Fibroblast of upper back skin (primary cell): ENCODE measurements at regions not wholly inside any gene's neighbourhood (a gene's known extent, or its start where the extent isn't known, plus 50 kb on each side); places are given as distances from the start of the nearest gene placed in this dataset.
"Not testable (repeated sequence)": the region's sequence is repeated elsewhere in the genome, so short reads cannot be mapped to it uniquely, and the experiment has no call there.

Experiments used
- DNase-seq: peaks from one replicate; pipeline ENCODE4 v3.0.0-alpha.2; 2013

DNA sequence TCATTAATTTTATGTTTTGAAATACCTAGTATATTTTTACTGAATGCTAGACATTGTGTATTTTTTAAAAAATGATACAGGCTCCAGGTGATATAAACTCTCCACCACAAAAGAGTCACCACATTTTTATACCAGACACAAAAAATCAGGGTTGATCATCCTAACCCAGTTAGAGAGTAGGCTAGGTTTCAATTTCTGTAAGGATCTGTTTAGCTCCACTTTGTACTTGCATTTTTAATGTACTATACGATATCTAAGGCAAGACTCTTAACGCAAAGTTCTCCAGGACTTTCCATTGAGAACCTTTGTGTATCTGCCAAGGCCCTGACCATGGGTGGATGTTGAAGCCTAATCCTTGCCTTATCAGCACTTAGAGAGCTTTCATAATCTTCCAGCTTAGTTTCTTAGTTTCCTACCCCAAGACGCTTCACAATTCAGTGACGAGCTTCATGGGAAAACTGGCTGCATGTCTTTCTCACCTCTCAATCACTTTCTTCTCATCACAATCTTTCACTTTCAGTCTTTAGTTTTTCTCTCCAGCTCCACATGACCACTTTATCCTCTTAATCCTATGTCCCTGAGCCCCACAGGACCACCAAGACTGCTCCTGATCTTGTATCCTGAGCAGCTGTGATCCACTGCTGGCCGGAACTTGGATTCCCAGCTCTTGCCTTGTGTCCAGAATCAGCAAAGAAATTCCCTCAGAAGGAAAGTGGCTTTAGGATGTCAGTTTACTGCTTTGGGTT, 635.8 kb downstream of the RNF144A start:
- no peak for DNase-seq

DNA sequence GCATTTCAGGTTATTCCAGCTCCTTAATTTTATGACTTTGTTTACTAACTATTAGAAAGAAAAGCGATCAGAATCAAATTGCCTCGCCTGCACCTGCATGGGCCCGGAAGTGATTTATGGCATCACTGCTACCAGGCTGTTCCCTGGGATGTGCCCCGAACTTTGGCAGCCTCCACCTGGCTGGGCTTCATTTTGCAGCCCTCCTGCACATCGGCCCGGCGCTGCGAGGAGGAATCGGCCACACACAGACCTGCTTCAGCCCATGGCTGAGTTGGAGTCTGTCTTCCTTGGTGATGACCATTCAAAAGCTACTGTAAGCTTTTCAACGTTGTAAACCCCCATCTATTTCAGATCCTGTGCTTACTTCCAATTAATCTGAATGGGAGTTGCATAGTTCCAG, 638.0 kb downstream of the RNF144A start:
- no peak for DNase-seq

DNA sequence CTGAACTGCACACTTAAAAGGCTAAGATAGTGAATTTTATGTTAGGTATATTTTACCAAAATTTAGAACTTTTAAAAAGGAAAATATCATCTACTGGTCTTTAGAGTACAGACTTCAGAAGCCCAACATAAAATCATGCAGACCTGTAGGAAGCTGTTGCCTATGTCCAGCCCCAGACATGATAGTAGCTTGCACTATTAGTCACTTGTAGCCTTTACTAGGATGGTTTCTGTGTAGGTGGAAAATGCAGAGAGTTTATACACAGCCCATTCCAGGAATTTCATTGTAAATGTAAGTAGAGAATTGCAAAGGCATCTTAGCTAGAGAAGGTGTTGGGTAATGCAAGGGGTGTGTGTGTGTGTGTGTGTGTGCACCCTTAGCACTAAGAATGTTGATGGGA, 640.2 kb downstream of the RNF144A start:
- DNase-seq = no peak

DNA sequence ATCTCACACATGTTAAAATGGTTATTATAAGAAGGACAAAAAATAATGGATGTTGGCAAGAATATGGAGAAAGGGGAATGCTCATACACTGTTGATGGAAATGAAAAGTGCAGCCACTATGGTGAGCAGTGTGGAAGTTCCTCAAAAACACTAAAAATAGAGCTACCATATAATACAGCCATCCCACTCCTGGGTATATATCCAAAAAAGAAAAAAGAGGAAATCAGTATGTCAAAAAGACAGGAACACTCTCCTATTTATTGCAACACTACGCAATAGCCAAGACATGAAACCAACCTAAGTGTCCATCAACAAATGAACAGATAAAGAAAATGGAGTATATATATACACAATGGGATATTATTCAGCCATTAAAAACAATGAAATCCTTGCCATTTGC, 642.6 kb downstream of the RNF144A start:
- no peak for DNase-seq

DNA sequence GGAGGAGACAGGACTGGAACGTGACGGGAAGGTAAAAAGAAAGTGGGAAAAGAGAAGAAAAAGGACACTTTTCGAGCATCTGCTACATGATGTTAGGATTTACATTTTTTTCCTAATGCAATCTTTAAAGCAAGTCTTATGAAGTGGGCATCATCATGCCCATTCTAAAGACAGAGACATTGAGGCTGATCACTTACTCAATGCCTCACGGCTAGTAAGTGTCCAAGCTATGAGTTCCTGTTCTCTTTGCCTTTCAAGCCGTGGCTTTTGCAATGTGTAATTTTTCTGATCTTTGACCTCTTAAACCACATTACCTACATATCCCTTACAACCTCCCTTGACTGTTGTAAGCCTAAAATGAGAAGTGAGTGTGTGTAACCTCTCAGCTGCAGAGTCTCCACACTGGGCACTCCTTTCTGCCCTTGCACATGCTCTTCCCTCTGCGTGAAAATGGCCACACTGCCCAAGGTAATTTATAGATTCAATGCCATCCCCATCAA, 649.2 kb downstream of the RNF144A start:
- DNase-seq = no peak

DNA sequence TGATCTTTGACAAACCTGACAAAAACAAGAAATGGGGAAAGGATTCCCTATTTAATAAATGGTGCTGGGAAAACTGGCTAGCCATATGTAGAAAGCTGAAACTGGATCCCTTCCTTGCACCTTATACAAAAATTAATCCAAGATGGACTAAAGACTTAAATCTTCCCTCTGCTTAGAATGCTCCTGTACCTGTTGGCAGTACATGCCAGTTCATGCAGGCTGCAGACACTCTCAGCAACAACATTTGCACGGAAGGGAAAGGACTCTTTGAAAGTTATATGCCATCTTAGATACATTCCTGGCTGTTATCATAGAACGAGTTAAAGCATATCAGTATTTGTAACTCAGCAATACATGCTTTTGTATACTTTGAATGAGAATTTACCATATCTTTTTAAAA, 649.9 kb downstream of the RNF144A start:
- not testable (repeated sequence) for DNase-seq

DNA sequence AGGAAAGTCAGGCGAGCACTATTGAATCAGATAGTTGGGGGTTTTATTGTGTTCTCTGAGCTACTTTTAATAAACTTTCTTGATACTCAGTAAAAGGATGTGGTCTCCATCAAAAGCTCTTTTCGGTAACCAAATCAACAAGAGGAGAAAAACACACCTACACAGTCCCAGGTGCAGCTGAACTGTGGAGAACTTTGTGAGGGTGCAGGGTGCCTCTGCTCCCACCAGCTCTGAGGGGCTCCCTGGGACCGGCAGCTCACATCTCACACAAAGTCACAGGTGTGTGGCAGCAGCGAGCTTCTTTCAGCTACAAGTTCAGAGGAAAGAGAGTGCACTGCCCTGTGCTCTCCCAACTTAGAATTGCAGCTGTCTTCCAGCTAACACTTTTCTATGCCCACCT, 650.4 kb downstream of the RNF144A start:
- DNase-seq = no peak

DNA sequence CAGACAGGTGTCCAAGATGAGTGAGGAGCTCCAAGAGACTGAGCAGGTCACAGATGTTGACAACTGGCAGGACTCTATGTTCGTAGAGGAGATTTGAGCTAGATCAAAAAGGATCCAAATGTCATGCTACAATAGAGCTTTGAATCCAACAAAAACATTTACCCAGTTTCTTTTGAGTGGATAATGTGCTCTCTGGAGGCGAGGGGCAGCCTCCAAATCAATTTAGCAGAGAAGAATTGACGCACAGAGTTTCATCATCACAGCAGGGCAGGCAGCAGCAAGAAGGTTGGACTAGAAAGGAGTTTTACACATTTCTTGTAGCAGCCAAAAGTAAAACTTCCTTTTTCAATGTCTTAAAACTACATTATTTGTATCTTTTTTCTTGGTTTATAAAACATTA, 653.0 kb downstream of the RNF144A start:
- no peak for DNase-seq

DNA sequence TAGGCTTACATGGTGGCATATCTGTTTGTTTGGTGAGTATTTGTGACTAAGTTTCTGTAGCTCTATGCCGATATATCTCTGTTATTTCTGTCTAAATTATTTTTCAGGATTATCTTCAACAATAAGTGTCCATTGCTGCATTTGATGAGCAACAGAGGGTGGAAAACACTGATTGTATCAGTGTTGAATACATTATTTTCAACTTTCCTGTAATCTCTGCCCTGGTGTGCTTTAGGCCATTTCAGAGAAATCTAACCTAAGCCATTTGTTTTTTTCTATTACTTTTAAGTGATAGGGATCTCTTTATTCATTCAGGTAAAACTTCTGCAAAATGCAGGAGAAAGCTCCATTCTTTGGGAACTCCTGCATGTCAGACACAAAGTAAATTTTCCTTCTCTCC, 654.5 kb downstream of the RNF144A start:
- no peak for DNase-seq

DNA sequence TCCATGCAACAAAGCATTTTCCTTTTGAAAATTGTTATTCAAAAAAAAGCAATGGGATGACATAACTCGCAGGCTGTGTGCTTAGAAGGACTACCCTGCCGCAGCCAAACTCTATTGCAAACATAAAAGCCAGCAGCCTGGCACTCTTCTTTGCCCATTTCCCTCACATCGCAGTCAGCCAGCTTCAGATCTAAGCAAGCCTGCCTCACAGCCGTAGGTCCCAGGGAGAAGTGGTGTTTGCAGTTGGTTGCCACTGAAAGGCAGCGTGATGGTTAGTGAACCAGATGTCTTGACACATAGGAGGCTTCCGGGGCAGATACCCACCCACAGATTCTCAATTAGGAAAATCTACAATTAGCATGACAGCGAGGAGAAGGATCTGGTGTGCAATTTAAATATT, 655.2 kb downstream of the RNF144A start:
- no peak for DNase-seq

DNA sequence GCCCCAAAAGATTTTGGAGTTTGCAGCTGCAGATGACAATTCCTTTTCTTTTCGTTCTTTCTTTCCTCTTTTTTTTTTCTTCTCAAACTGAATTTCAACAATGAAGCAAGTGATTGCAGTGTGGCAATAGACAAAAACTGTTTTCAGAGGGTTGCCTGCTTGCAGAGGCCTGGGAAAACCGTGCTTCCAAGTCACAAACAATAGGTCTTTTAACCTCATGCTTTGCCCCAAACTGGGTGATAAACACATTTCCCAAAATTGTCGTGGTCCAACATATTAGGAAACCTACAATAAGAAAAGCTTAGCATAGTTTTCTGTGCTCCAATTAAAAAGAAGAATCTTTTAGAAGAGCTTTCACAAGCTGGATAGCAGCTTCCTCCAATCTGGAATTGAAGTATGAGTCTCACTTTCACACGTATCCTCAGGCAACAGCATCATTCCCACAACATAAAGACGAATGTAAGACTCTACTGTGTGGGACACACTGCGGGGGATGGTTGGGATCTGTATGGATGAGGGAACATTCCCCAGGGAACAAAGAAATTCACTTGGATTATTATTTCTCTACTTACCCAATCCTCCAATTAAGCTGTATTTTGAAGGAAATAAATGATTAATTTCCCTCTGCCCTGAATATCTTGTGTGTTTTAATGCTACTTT, 656.1 kb downstream of the RNF144A start:
- no peak for DNase-seq

DNA sequence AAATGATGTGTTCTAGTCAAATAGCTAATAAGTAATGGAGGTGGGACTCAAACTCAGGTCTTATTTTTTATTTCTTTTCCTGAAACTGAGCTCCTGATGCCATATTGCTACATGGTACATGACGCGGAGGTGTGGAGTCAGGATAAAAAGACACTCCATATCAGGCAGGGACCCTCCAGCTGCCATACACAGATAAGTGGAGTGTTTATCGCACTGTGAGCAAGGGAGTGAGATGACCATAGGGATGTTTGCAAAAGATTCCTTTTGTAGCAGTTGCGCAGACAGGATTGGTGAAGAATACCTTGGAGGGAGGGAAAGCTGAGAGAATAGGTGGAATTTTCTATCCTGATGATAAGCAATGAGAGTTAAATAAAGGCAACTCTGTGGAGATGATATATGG, 657.2 kb downstream of the RNF144A start:
- DNase-seq = no peak

DNA sequence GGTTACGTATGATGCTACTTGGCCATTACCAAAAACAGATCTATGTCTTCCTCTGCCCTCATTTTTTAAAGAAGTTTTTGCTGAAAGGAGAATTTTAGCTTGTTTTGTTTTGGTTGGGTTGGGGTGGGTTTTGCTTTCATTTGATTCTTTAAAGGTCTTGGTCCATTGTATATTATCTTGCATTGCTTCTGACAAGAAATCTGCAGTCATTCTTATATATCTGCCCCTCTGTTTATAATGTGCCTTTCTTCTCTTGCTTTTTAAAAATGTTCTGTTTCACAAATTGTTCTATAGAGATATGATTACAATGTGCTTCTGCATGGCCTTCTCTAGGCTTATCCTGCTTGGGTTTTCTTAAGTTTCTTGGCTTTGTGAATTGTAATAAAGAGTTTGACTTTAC, 660.6 kb downstream of the RNF144A start:
- no peak for DNase-seq

DNA sequence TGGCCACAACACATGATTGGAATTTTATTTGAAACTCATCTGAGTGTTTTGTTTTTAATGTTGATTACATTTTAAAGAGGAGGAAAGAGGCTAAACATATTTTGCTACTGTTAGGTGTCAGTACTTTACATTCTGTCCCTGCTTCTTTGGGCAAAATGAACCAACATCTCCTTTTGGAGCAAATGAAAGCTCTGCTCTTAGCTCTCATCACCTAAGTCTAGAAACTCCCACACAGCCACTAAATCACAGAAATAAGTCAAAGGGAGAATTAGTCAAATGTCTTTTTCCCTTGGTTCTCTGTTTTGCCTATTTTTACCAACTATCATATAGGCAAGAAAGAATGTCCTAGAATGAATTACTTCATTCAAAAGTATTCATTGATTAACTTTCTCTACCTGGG, 666.8 kb downstream of the RNF144A start:
- no peak for DNase-seq

DNA sequence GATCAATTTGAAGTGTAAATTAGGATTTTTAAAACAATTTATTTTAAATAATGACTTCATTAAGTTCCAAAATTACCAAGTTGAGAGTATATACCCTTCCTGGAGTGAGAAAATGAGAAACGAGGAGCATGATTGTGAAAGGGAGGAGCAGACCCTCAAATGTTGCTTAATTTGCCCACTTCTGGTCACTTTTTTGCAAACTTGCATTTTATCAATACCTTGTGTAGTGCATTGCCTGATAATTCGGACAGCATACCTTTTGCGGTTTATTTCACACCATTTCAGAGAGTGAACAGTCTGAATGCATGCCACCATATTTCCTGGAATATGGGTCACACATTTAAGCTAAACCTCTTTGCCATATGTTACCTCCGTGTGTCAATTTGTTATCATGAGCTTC, 669.7 kb downstream of the RNF144A start:
- no peak for DNase-seq

DNA sequence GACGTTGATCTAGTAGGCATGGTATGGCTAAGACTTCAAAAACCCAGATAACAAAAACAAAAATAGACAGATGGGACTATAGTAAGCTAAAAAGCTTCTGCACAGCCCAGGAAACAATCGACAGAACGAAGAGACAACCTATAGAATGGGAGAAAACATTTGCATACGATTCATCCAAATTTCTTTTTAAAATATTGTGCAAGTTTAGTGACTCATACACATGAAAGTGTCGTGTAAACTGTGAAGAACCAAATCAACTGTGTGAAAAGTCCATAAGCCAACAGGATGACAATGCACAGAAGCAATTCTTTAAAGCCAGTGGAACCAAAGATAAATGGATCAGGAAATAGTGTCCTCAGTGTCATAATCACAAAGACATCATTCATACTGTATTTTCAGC, 671.1 kb downstream of the RNF144A start:
- DNase-seq = peak; percentile 21

DNA sequence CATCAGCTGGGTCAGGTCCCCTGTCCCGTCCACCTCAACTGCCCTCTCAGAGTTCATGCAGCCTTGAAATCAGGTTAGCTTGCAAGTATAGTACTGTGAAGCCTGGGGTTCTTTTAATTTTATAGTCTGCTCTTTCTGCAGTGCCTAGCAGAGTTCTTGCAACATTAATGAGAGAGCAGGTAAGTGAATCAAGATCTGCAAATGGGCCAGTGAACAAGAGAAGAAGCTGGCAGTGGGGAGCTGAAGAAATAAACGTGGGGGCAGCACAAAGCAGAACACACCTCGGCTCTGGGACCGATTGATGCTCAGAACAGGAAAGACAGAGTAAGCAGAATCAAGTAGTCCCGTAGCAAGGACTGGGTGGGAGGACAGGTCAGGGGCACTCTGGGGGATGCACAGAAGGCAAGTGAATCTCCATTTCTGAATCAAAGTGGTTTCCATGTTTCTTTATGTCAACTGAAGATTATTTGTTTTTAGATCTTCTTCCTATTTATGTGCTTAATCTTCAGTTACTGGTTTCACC, 675.5 kb downstream of the RNF144A start:
- no peak for DNase-seq

DNA sequence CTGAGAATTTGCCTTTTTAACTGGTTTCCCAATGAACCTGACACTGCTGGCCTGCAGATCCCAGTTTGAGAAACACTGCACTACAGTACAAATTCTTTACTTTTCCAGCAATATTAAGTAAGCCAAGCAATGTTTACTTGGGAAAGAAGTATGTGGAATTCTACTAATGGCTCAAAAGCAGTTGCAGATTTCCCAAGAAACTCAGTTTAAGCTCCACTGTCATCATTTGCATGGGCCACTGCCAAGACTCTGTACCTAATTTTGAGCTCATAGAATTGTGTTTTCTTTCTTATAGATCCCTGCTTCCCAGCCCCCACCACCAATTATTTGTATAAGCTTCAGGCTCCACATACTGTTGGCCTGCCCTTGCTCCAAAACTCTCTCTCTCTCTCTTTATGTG, 676.1 kb downstream of the RNF144A start:
- peak; percentile 33 for DNase-seq

DNA sequence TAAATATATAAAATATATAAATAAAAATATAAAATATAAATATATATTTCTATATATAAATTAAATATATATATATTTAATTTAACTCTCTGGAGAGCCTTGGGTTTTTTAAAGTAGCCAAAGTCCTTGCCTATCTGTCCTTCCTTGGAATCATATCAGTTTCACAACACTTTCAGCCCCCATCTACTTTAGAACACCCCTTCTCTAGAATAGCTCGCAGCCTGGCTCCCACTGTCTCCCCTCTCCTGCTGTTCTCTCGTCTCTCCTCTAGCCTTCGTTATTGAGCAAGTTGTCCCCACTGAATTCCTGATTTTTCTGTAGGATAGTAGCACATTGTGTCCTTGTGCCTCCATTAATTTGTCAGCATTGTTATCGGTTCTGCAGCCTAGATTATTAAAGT, 677.0 kb downstream of the RNF144A start:
- no peak for DNase-seq

DNA sequence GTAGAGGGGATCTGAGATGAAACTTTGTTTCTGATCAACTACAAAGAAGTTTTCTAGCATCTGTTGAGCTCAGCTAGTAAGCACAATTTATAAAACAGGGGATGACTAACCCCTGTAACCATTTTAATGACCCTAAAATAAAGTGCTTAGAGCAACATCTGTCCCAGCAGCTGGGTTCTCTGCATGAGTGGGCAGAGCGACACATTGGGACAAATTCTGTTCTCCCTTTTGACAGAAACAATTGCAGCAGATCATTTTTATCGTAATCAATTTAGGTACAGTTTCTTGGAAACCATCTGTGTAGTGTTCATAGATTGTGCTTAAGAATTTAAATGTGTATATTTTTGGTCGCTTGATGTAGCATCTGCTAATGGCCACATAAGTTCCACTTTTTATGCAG, 678.0 kb downstream of the RNF144A start:
- DNase-seq = no peak

DNA sequence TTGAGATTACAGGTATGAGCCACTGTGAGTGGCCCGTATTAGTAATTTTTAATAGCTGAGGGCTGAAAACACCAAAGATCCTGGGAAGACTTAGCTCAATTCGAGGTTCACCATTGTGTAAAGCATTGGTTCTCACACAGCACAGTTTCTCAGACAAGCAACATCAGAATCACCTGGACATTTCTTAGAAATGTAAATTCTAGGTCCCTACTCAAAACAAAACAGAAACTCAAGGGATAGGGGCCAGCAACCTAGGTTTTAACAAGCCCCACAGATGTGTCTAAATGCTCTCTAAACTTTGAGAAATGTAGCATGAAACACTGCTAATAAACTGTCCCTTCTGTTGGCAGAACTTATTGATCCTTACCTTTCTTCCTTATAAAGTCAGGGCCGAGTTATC, 681.2 kb downstream of the RNF144A start:
- no peak for DNase-seq

DNA sequence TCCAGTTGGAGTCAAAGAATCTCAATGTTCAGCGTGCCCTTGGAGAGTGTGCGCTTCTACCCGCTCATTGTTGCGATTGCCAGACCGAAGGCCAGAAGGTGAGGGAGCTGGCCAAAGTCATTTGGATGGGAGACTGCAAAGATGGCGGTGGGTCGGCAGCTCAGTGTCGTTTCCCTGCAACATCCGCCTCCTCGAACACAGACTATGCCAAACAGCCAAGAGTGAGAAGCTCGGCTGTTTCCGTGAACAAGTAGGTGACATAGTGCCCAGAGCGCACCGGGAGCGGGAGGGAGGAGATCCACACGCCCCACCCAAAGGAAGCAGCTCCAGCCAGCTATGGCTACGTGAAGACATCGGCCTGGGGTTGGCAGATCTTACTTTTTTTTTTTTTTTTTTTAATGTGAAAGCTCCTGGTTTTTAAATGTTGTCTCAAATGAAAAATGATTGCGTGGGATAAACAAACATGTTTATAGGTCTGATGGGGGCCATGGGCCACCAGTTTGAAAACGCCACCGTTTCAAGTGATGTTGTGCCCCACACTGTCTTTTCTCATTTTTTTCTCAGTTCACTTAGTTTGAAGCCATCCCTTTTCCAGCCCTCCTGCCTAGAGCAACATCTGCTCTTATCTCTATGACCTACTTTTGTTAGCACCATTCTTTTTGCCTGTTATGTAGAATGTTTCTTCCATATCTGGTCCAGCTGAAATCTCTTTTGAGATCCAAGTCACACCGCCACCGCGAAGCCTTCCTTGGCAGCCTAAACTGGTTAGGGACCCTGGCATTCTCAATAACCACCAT, 682.4 kb downstream of the RNF144A start:
- no peak for DNase-seq

DNA sequence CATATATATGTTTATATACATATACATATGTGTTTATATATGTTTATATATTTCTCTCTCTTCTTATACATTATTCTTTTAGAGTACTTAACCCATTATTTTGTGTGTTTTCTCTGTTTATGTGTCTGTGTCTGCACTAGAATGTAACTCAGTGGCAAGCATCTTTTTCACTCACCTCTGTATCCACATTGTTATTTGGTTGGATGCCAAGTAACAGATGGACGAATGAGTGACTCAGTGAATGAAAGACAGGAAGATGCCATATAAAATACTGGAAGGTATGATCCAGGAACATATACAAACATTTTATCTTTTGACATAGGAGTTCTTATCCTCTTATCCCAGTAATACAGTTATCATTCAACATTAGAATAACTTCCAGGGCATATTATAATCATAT, 684.8 kb downstream of the RNF144A start:
- DNase-seq = no peak

DNA sequence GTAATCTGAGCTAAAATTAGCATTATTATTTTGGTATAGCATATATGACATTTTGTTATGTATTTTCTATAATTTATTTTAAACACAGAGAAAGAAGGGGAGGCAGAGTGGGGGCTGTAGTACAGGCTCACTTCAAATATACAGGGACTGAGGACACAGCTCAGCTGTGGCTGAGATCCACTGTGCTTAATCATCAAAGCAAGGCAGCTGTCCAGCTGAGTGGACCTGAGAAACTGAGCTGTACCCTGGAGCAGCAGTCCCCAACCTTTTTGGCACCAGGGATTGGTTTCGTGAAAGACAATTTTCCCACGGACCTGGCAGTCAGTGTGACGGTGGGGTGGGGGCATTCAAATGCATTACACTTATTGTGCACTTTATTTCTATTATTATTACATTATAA, 687.2 kb downstream of the RNF144A start:
- peak; percentile 26 for DNase-seq
